Natural killer cell (primary cell): ENCODE measurements at regions not wholly inside any gene's neighbourhood (a gene's known extent, or its start where the extent isn't known, plus 50 kb on each side); places are given as distances from the start of the nearest gene placed in this dataset.

Source experiments
- ATAC-seq, 3 donors: fragments of 150-1000 bp in 2 of 3; fragments of 200-7000 bp in 1 of 3; cut with Tn5 transposase; 1 replicate in 1 of 3; 2 replicates in 2 of 3; pipeline ENCODE4 v1.10.0; 2021; ENCODE audit warnings: mild to moderate bottlenecking in 2 of 3, moderate library complexity in 2 of 3
- DNase-seq, 2 donors: peaks; one replicate each; pipeline versions ENCODE4 v3.0.0 to v3.0.0-alpha.2; 2013 to 2021; ENCODE audit warnings: mixed read lengths in 1 of 2
- H3K27ac ChIP-seq: one replicate; pipeline ENCODE4 v1.5.1; 2013; ENCODE audit warnings: mild to moderate bottlenecking, low read length
- H3K27me3 ChIP-seq: one replicate; pipeline ENCODE4 v1.6.1; 2013; ENCODE audit warnings: low read length; ENCODE audit not compliant: control insufficient read depth, insufficient read depth
- H3K36me3 ChIP-seq: one replicate; pipeline ENCODE4 v1.6.1; 2013; ENCODE audit warnings: low read length; ENCODE audit not compliant: control insufficient read depth, insufficient read depth
- H3K4me1 ChIP-seq: one replicate; pipeline ENCODE4 v1.6.1; 2013; ENCODE audit warnings: low read length; ENCODE audit not compliant: control insufficient read depth, insufficient read depth
- H3K4me3 ChIP-seq: one replicate; pipeline ENCODE4 v1.5.1; 2013; ENCODE audit warnings: low read length
- H3K9me3 ChIP-seq: one replicate; pipeline ENCODE4 v1.6.1; 2013; ENCODE audit warnings: low read length; ENCODE audit not compliant: control insufficient read depth, insufficient read depth
- H3K27ac Mint-ChIP-seq, 2 donors: one replicate each; pipeline ENCODE4 v1.8.0; 2022; ENCODE audit warnings: mild to moderate bottlenecking in 2 of 2, mixed read lengths in 2 of 2, moderate library complexity in 1 of 2
- H3K27me3 Mint-ChIP-seq, 2 donors: one replicate each; pipeline ENCODE4 v1.8.0; 2022; ENCODE audit warnings: low read depth in 2 of 2, mixed read lengths in 2 of 2
- H3K36me3 Mint-ChIP-seq: one replicate; pipeline ENCODE4 v1.8.0; 2022; ENCODE audit warnings: mixed read lengths
- H3K4me1 Mint-ChIP-seq, 2 donors: one replicate each; pipeline ENCODE4 v1.8.0; 2022; ENCODE audit warnings: mixed read lengths in 2 of 2
- H3K4me3 Mint-ChIP-seq: one replicate; pipeline ENCODE4 v1.8.0; 2022; ENCODE audit warnings: mild to moderate bottlenecking, moderate library complexity, mixed read lengths
- H3K9me3 Mint-ChIP-seq, 2 donors: one replicate each; pipeline ENCODE4 v1.8.0; 2022; ENCODE audit warnings: mixed read lengths in 2 of 2
- CTCF ChIP-seq: fragments of 200-600 bp; IDR thresholded peaks from one replicate; pipeline ENCODE4 v1.8.0; 2022; ENCODE audit warnings: antibody characterized with exemption
- WGBS: methylation state at CpG from one replicate; pipeline ENCODE4 v1.1.7; 2013; ENCODE audit warnings: missing lambda C conversion rate; ENCODE audit not compliant: insufficient coverage; 5-methylcytosine and 5-hydroxymethylcytosine counted together
- intact Hi-C: fragments of 100-400 bp; cut with micrococcal nuclease; formaldehyde crosslinking; loops from one replicate; pipeline ENCODE4 v1.14.2; 2022

GRCh38 chr1:201645956-201646355, 107.0 kb downstream of the NAV1 start:
- H3K4me1 ChIP-seq = peaks cover 4% of the 10 kb centered on the region
- WGBS = 66% methylated on average over 3 of the region's 3 CpGs
- Mint-ChIP-seq H3K36me3 (no peaks in the 10 kb centered on the region), H3K9me3 (peaks cover 0 to 2% of the 10 kb centered on the region in 2 donors), H3K4me1 (no peaks in the 10 kb centered on the region), H3K27ac (no peak overlapping the region), H3K27me3 (peaks cover 23 to 24% of the 10 kb centered on the region in 2 donors), H3K4me3 (no peak overlapping the region)
- no peak overlapping the region for H3K4me3 ChIP-seq
- H3K27ac ChIP-seq = no peak overlapping the region
- DNase-seq (no peak), ATAC-seq (no peak)
- no peaks in the 10 kb centered on the region for H3K9me3 ChIP-seq
- no peaks in the 10 kb centered on the region for H3K36me3 ChIP-seq
- no peaks in the 10 kb centered on the region for H3K27me3 ChIP-seq
- no peak for TF ChIP-seq CTCF
- intact Hi-C loops = no loop called here

GRCh38 chr1:201646411-201647022, 107.6 kb downstream of the NAV1 start:
- Histone ChIP-seq H3K4me3 (no peak overlapping the region), H3K4me1 (peaks cover 4% of the 10 kb centered on the region), H3K27ac (no peak overlapping the region), H3K27me3 (no peaks in the 10 kb centered on the region), H3K36me3 (no peaks in the 10 kb centered on the region), H3K9me3 (no peaks in the 10 kb centered on the region)
- no peak for TF ChIP-seq CTCF
- intact Hi-C loops = no loop called here
- Mint-ChIP-seq H3K27ac (no peak overlapping the region), H3K4me3 (no peak overlapping the region), H3K4me1 (no peaks in the 10 kb centered on the region), H3K36me3 (no peaks in the 10 kb centered on the region), H3K27me3 (peaks cover 27 to 28% of the 10 kb centered on the region in 2 donors), H3K9me3 (peaks cover 0 to 2% of the 10 kb centered on the region in 2 donors)
- 93% methylated on average over 7 of the region's 8 CpGs for WGBS
- no peak for DNase-seq
- no peak for ATAC-seq

GRCh38 chr1:201647094-201647493, 108.2 kb downstream of the NAV1 start:
- Mint-ChIP-seq H3K9me3 (peaks cover 0 to 2% of the 10 kb centered on the region in 2 donors), H3K36me3 (no peaks in the 10 kb centered on the region), H3K4me3 (peak overlapping the region; percentile 17), H3K27ac (no peak overlapping the region), H3K27me3 (peaks cover 31 to 32% of the 10 kb centered on the region in 2 donors), H3K4me1 (no peaks in the 10 kb centered on the region)
- H3K4me3 ChIP-seq = no peak overlapping the region
- ATAC-seq (no peak), DNase-seq (no peak)
- H3K4me1 ChIP-seq = peaks cover 4% of the 10 kb centered on the region
- no peak for TF ChIP-seq CTCF
- no peaks in the 10 kb centered on the region for H3K9me3 ChIP-seq
- no peak overlapping the region for H3K27ac ChIP-seq
- intact Hi-C loops = no loop called here
- H3K36me3 ChIP-seq = no peaks in the 10 kb centered on the region
- H3K27me3 ChIP-seq = no peaks in the 10 kb centered on the region

GRCh38 chr1:201647722-201648065, 108.8 kb downstream of the NAV1 start:
- WGBS = 65% methylated on average over 16 of the region's 17 CpGs

More at GRCh38 chr1:201647722-201648065, 108.8 kb downstream of the NAV1 start:
- peaks cover 31 to 32% of the 10 kb centered on the region in 2 donors for H3K27me3 Mint-ChIP-seq
- no peak overlapping the region for H3K4me3 Mint-ChIP-seq
- no peak overlapping the region for H3K27ac ChIP-seq
- H3K36me3 Mint-ChIP-seq = no peaks in the 10 kb centered on the region
- no peaks in the 10 kb centered on the region for H3K36me3 ChIP-seq
- no peak for ATAC-seq
- no peaks in the 10 kb centered on the region for H3K9me3 ChIP-seq
- no peak for TF ChIP-seq CTCF
- no peaks in the 10 kb centered on the region for H3K4me1 Mint-ChIP-seq
- intact Hi-C loops = no loop called here
- H3K27me3 ChIP-seq = no peaks in the 10 kb centered on the region
- no peak overlapping the region for H3K4me3 ChIP-seq
- H3K4me1 ChIP-seq = peaks cover 4% of the 10 kb centered on the region
- H3K9me3 Mint-ChIP-seq = peaks cover 0 to 2% of the 10 kb centered on the region in 2 donors
- H3K27ac Mint-ChIP-seq = no peak overlapping the region
- no peak for DNase-seq
